ENCODE measurements at regions not wholly inside any gene's neighbourhood (a gene's known extent, or its start where the extent isn't known, plus 50 kb on each side); places are given as distances from the start of the nearest gene placed in this dataset.

GRCh38 chr4:108473163-108473720 lies 147.1 kb upstream of the RPL34 start:
- TF ChIP-seq CTCF (IDR thresholded peaks at IDR 0.05) = no peak
- TF ChIP-seq POLR2AphosphoS5 (IDR thresholded peaks at IDR 0.05) = no peak
- TF ChIP-seq POLR2A (IDR thresholded peaks at IDR 0.05) = no peak
